PC-3 (cell line): ENCODE measurements at regions not wholly inside any gene's neighbourhood (a gene's known extent, or its start where the extent isn't known, plus 50 kb on each side); places are given as distances from the start of the nearest gene placed in this dataset.

Experiments used
- EZH2 ChIP-seq: fragments of 300-600 bp; sonication (generic); IDR thresholded peaks from one replicate; pipeline ENCODE4 v1.6.1; 2017; ENCODE audit warnings: antibody characterized with exemption, mild to moderate bottlenecking, low read length; ENCODE audit not compliant: unreplicated experiment
- TF ChIP-seq, protein P1 (sequence below): fragments of 300-600 bp; sonication (generic); conservative IDR thresholded peaks from 2 replicates; pipeline ENCODE4 v1.5.1; 2017; ENCODE audit warnings: antibody characterized with exemption, low read depth, mild to moderate bottlenecking, low read length

DNA sequence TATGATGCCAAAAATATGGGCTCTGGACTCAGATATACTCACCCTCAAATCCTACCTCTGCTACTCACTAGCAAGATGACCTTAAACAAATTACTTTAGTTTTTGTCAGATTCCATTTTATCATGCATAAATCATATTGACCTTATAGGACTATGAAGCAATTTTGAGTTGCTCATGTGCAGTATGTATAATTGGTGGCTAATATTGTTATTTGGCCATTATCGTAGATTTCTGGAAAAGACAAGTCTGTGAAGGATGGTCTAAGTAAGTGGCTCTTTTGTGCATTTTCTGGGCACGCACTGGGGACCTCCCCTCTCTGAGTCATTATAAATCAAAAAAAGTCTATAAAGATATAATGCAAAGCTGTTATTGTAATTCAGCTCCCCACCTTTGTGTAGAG is 393.0 kb downstream of the FGF10 start:
- TF ChIP-seq, protein P1, sequence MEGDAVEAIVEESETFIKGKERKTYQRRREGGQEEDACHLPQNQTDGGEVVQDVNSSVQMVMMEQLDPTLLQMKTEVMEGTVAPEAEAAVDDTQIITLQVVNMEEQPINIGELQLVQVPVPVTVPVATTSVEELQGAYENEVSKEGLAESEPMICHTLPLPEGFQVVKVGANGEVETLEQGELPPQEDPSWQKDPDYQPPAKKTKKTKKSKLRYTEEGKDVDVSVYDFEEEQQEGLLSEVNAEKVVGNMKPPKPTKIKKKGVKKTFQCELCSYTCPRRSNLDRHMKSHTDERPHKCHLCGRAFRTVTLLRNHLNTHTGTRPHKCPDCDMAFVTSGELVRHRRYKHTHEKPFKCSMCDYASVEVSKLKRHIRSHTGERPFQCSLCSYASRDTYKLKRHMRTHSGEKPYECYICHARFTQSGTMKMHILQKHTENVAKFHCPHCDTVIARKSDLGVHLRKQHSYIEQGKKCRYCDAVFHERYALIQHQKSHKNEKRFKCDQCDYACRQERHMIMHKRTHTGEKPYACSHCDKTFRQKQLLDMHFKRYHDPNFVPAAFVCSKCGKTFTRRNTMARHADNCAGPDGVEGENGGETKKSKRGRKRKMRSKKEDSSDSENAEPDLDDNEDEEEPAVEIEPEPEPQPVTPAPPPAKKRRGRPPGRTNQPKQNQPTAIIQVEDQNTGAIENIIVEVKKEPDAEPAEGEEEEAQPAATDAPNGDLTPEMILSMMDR: no peak
- no peak for TF ChIP-seq EZH2
